Glutamatergic neuron (in vitro differentiated cells): ENCODE measurements at regions not wholly inside any gene's neighbourhood (a gene's known extent, or its start where the extent isn't known, plus 50 kb on each side); places are given as distances from the start of the nearest gene placed in this dataset.

Experiments
- DNase-seq: peaks from one replicate; pipeline ENCODE4 v3.0.0; 2022
- H3K27ac Mint-ChIP-seq: one replicate; pipeline ENCODE4 v1.8.0; 2020; ENCODE audit warnings: mild to moderate bottlenecking, mixed read lengths, inconsistent platforms; ENCODE audit not compliant: unreplicated experiment
- H3K27me3 Mint-ChIP-seq: one replicate; pipeline ENCODE4 v1.8.0; 2020; ENCODE audit warnings: mild to moderate bottlenecking, moderate library complexity, mixed read lengths, inconsistent platforms; ENCODE audit not compliant: unreplicated experiment
- H3K36me3 Mint-ChIP-seq: one replicate; pipeline ENCODE4 v1.8.0; 2020; ENCODE audit warnings: mild to moderate bottlenecking, mixed read lengths, inconsistent platforms; ENCODE audit not compliant: unreplicated experiment
- H3K4me1 Mint-ChIP-seq: one replicate; pipeline ENCODE4 v1.8.0; 2020; ENCODE audit warnings: mild to moderate bottlenecking, low read depth, mixed read lengths, inconsistent platforms; ENCODE audit not compliant: unreplicated experiment
- H3K4me3 Mint-ChIP-seq: one replicate; pipeline ENCODE4 v1.8.0; 2020; ENCODE audit warnings: mild to moderate bottlenecking, mixed read lengths, inconsistent platforms; ENCODE audit not compliant: unreplicated experiment
- H3K9me3 Mint-ChIP-seq: one replicate; pipeline ENCODE4 v1.8.0; 2020; ENCODE audit warnings: mild to moderate bottlenecking, moderate library complexity, mixed read lengths, inconsistent platforms; ENCODE audit not compliant: unreplicated experiment
- CTCF ChIP-seq: fragments of 200-600 bp; sonication (generic); IDR thresholded peaks from one replicate; pipeline ENCODE4 v1.5.0; 2021; ENCODE audit not compliant: partially characterized antibody, unreplicated experiment

- Mint-ChIP-seq H3K27me3 (no peaks in the 10 kb centered on the region), H3K27ac (no peak overlapping the region), H3K4me1 (no peaks in the 10 kb centered on the region), H3K9me3 (peaks cover under 1% of the 10 kb centered on the region), H3K36me3 (no peaks in the 10 kb centered on the region), H3K4me3 (no peak overlapping the region)
- no peak for TF ChIP-seq CTCF
- no peak for DNase-seq
Observed at GRCh38 chr12:107537464-107538119, 148.0 kb upstream of the PWP1 start.

- Mint-ChIP-seq H3K4me1 (no peaks in the 10 kb centered on the region), H3K4me3 (no peak overlapping the region), H3K9me3 (peaks cover 2% of the 10 kb centered on the region), H3K36me3 (no peaks in the 10 kb centered on the region), H3K27ac (no peak overlapping the region), H3K27me3 (no peaks in the 10 kb centered on the region)
- no peak for DNase-seq
- TF ChIP-seq CTCF: no peak
Observed at GRCh38 chr12:107539196-107539939, 146.2 kb upstream of the PWP1 start.

GRCh38 chr12:107541001-107541705 is 144.4 kb upstream of the PWP1 start:
- no peak for DNase-seq
- Mint-ChIP-seq H3K4me1 (no peaks in the 10 kb centered on the region), H3K27me3 (no peaks in the 10 kb centered on the region), H3K27ac (no peak overlapping the region), H3K36me3 (no peaks in the 10 kb centered on the region), H3K9me3 (peaks cover 3% of the 10 kb centered on the region), H3K4me3 (no peak overlapping the region)
- no peak for TF ChIP-seq CTCF

GRCh38 chr12:107543416-107543815 is 142.2 kb upstream of the PWP1 start:
- no peak for TF ChIP-seq CTCF
- H3K27ac Mint-ChIP-seq: no peak overlapping the region
- no peaks in the 10 kb centered on the region for H3K27me3 Mint-ChIP-seq
- H3K36me3 Mint-ChIP-seq: no peaks in the 10 kb centered on the region
- H3K4me3 Mint-ChIP-seq: no peak overlapping the region
- peaks cover 3% of the 10 kb centered on the region for H3K9me3 Mint-ChIP-seq
- H3K4me1 Mint-ChIP-seq: no peaks in the 10 kb centered on the region
- DNase-seq: no peak
